Keratinocyte (primary cell): ENCODE measurements at regions not wholly inside any gene's neighbourhood (a gene's known extent, or its start where the extent isn't known, plus 50 kb on each side); places are given as distances from the start of the nearest gene placed in this dataset.

ENCODE experiments used
- EZH2 ChIP-seq: IDR thresholded peaks from one replicate; pipeline ENCODE4 v1.6.1; 2012; ENCODE audit warnings: inconsistent platforms, mild to moderate bottlenecking, low read length, moderate library complexity
- TF ChIP-seq, protein P1 (sequence below), 3 experiments: IDR thresholded peaks in 1 of 3; conservative IDR thresholded peaks in 1 of 3; optimal IDR thresholded peaks in 1 of 3; 2 replicates in 2 of 3; 3 replicates in 1 of 3; pipeline versions ENCODE3 to v1.5.1; 2011; ENCODE audit warnings: low read length in 3 of 3, mild to moderate bottlenecking in 3 of 3, moderate library complexity in 2 of 3, control low read depth in 1 of 3, inconsistent platforms in 1 of 3; ENCODE audit not compliant: insufficient read depth in 2 of 3; ENCODE audit errors: extremely low read depth in 1 of 3

DNA sequence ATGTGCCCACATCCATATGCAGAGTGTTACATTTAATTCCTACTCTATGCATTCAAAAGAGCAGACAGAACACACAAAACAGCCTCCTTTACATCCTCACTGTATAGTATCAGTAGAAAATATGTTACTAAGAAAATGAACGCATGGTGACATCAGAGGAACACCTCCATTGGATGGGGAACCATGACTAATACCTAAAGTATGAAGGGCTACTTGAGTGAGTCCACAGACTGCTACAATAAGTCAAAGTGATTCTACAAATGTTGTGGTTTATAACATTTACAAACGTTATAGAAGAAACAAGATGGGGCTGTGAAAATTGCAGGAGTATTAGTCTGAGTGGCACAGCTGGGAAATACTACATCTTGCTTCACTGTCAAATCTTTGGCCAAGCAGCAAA lies 1830.9 kb upstream of the PIK3C3 start:
- TF ChIP-seq, protein P1, sequence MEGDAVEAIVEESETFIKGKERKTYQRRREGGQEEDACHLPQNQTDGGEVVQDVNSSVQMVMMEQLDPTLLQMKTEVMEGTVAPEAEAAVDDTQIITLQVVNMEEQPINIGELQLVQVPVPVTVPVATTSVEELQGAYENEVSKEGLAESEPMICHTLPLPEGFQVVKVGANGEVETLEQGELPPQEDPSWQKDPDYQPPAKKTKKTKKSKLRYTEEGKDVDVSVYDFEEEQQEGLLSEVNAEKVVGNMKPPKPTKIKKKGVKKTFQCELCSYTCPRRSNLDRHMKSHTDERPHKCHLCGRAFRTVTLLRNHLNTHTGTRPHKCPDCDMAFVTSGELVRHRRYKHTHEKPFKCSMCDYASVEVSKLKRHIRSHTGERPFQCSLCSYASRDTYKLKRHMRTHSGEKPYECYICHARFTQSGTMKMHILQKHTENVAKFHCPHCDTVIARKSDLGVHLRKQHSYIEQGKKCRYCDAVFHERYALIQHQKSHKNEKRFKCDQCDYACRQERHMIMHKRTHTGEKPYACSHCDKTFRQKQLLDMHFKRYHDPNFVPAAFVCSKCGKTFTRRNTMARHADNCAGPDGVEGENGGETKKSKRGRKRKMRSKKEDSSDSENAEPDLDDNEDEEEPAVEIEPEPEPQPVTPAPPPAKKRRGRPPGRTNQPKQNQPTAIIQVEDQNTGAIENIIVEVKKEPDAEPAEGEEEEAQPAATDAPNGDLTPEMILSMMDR (optimal IDR thresholded peaks at IDR 0.05 in 1 of 3, IDR thresholded peaks at IDR 0.05 in 1 of 3, conservative IDR thresholded peaks at IDR 0.05 in 1 of 3; ENCODE audit: extremely low read depth in 1 of 3, insufficient read depth in 2 of 3, low read length in 3 of 3): no peak
- TF ChIP-seq EZH2: no peak
